ENCODE measurements at regions not wholly inside any gene's neighbourhood (a gene's known extent, or its start where the extent isn't known, plus 50 kb on each side); places are given as distances from the start of the nearest gene placed in this dataset.
A peak's percentile ranks its signal among the peaks of the same experiment; 100 is the strongest.

- Histone ChIP-seq H3K27me3 (ENCODE audit: control insufficient read depth in 1 of 2, insufficient read depth in 2 of 2, low read length in 2 of 2) (peaks cover 1 to 27% of the 10 kb centered on the region in 2 experiments; a peak in 4 of 5 replicates), H3K79me2 (ENCODE audit: insufficient read depth, low read length) (no peaks in the 10 kb centered on the region), H3K36me3 (replicated peaks in 1 of 2; ENCODE audit: control insufficient read depth in 1 of 2, insufficient read depth in 2 of 2, low read length in 2 of 2) (no peaks in the 10 kb centered on the region), H3K4me2 (ENCODE audit: low read depth, low read length) (no peak overlapping the region), H4K20me1 (ENCODE audit: insufficient read depth, low read length) (no peaks in the 10 kb centered on the region), H3K9ac (ENCODE audit: insufficient read depth, low read depth, low read length) (no peak overlapping the region), H3K4me1 (ENCODE audit: insufficient read depth, low read length) (no peaks in the 10 kb centered on the region), H2AFZ (ENCODE audit: low read length) (no peak overlapping the region), H3K27ac (ENCODE audit: extremely low read length, insufficient read depth, low read length) (no peak overlapping the region), H3K4me3 (replicated peaks in 1 of 3; ENCODE audit: insufficient read depth in 1 of 3, low read depth in 2 of 3, low read length in 3 of 3) (no peak overlapping the region), H3K9me3 (ENCODE audit: low read length) (no peaks in the 10 kb centered on the region)
- ChIA-PET CTCF (ENCODE audit: low intra/inter-chr PET ratio, low total read pairs) (no interaction called here), POLR2A (no interaction called here)
- 0% methylated on average over 4 of the region's 4 CpGs for WGBS (ENCODE audit: low lambda C conversion rate)
- intact Hi-C loops (cut with micrococcal nuclease; ENCODE audit: unreplicated experiment) (loop anchor here (10.0 kb wide), 1 partner anchor 55 kb away; no protein-coding TSS in a partner anchor), in situ Hi-C loops (cut with HindIII; ENCODE audit: extremely low pct_ligation_motif_present, low pct_unique_long_range_greater_than_20kb) (no loop called here)
- DNase-seq (ENCODE audit: low spot score), result no peak
- BruUV-seq (replicated peaks), result no TSS peak
- ATAC-seq, result no peak
- no peak for FAIRE-seq
- TF ChIP-seq ZNF768 (CRISPR knock-in tag; IDR thresholded peaks at IDR 0.05), result peak; percentile 57; the same call in 1 of the 2 replicates
- TF ChIP-seq STAT6 (CRISPR knock-in tag; IDR thresholded peaks at IDR 0.05; ENCODE audit: borderline replicate concordance), result no peak
- no peak for TF ChIP-seq EED (CRISPR knock-in tag; IDR thresholded peaks at IDR 0.05)
Observed at GRCh38 chr11:45429719-45430118, 143.6 kb upstream of the SYT13 start.

GRCh38 chr11:45428541-45429230, 142.5 kb upstream of the SYT13 start:
- no peaks in the 10 kb centered on the region for H4K20me1 ChIP-seq (ENCODE audit: insufficient read depth, low read length)
- no peak overlapping the region for H3K4me3 ChIP-seq (replicated peaks in 1 of 3; ENCODE audit: insufficient read depth in 1 of 3, low read depth in 2 of 3, low read length in 3 of 3)
- peaks cover 1 to 29% of the 10 kb centered on the region in 2 experiments; a peak in 4 of 5 replicates for H3K27me3 ChIP-seq (ENCODE audit: control insufficient read depth in 1 of 2, insufficient read depth in 2 of 2, low read length in 2 of 2)
- H2AFZ ChIP-seq (ENCODE audit: low read length), result no peak overlapping the region
- no peak overlapping the region for H3K4me2 ChIP-seq (ENCODE audit: low read depth, low read length)
- BruUV-seq (replicated peaks), result no TSS peak
- WGBS (ENCODE audit: low lambda C conversion rate), result 23% methylated on average over 7 of the region's 7 CpGs
- H3K9ac ChIP-seq (ENCODE audit: insufficient read depth, low read depth, low read length), result no peak overlapping the region
- intact Hi-C loops (cut with micrococcal nuclease; ENCODE audit: unreplicated experiment), result no loop called here
- FAIRE-seq, result no peak
- no peaks in the 10 kb centered on the region for H3K79me2 ChIP-seq (ENCODE audit: insufficient read depth, low read length)
- DNase-seq (ENCODE audit: low spot score), result no peak
- H3K4me1 ChIP-seq (ENCODE audit: insufficient read depth, low read length), result no peaks in the 10 kb centered on the region
- ChIA-PET POLR2A (no interaction called here), CTCF (ENCODE audit: low intra/inter-chr PET ratio, low total read pairs) (no interaction called here)
- no peak overlapping the region for H3K27ac ChIP-seq (ENCODE audit: extremely low read length, insufficient read depth, low read length)
- in situ Hi-C loops (cut with HindIII; ENCODE audit: extremely low pct_ligation_motif_present, low pct_unique_long_range_greater_than_20kb), result no loop called here
- H3K9me3 ChIP-seq (ENCODE audit: low read length), result no peaks in the 10 kb centered on the region
- no peak for ATAC-seq
- no peaks in the 10 kb centered on the region for H3K36me3 ChIP-seq (replicated peaks in 1 of 2; ENCODE audit: control insufficient read depth in 1 of 2, insufficient read depth in 2 of 2, low read length in 2 of 2)
- TF ChIP-seq SMC3 (IDR thresholded peaks at IDR 0.05; ENCODE audit: low read length), result no peak
- TF ChIP-seq NONO (IDR thresholded peaks at IDR 0.05), result no peak
- TF ChIP-seq NONO (CRISPR knock-in tag; conservative IDR thresholded peaks at IDR 0.05), result no peak
